Lower leg skin (tissue), 3 donors: ENCODE measurements at regions not wholly inside any gene's neighbourhood (a gene's known extent, or its start where the extent isn't known, plus 50 kb on each side); places are given as distances from the start of the nearest gene placed in this dataset.

Experiments
- CTCF ChIP-seq, 3 donors: fragments of 450-650 bp; IDR thresholded peaks; one replicate each; pipeline ENCODE4 v1.5.1; 2016; ENCODE audit warnings: antibody characterized with exemption in 3 of 3, mild to moderate bottlenecking in 3 of 3, moderate library complexity in 2 of 3
- POLR2A ChIP-seq, 2 donors: fragments of 450-650 bp; IDR thresholded peaks; one replicate each; pipeline ENCODE4 v1.6.1; 2016 to 2017; ENCODE audit warnings: antibody characterized with exemption in 2 of 2, mild to moderate bottlenecking in 1 of 2, moderate library complexity in 1 of 2

DNA sequence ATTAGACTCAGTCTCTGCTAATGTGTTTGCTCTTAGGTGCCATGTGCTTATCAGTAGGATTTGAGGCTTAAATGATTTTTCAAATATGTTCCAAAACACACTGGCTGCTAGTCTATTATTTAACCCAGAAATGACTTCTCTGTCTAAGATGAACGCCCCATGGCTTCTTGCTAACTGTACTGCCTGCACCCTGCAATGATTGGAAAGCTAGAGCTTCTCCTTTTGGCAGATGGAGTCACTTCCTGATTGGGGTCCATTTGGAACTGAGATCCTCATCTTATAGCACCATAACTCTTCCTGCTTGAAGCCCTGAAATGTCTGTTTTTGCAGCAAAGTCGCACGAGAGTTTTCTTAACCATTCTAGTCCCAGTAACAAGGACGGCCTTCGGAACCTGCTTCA, 186.5 kb upstream of the ADO start:
- no peak for TF ChIP-seq POLR2A (IDR thresholded peaks at IDR 0.05)
- no peak for TF ChIP-seq CTCF (IDR thresholded peaks at IDR 0.05)
